ENCODE measurements at regions not wholly inside any gene's neighbourhood (a gene's known extent, or its start where the extent isn't known, plus 50 kb on each side); places are given as distances from the start of the nearest gene placed in this dataset.

DNA sequence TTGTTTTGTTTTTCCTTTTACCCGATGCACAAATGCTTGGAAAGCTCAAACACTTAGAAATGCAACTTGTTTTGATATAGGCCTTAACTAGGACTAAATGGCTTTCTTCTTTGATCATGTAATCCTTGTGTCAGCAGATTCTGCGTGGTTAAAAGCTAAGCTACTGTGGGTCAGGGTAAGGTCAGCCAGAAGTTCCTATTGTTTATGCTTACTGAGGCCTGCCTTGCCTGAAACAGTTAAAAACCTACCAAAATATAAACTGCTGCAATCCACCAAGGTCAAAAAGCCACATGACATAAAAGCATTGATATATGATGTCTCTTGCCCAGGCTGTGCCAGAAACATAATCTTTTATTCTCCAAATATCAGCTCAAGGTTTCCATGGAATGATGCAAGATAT is 223.4 kb downstream of the FAM47B start:
- TF ChIP-seq, protein P1, sequence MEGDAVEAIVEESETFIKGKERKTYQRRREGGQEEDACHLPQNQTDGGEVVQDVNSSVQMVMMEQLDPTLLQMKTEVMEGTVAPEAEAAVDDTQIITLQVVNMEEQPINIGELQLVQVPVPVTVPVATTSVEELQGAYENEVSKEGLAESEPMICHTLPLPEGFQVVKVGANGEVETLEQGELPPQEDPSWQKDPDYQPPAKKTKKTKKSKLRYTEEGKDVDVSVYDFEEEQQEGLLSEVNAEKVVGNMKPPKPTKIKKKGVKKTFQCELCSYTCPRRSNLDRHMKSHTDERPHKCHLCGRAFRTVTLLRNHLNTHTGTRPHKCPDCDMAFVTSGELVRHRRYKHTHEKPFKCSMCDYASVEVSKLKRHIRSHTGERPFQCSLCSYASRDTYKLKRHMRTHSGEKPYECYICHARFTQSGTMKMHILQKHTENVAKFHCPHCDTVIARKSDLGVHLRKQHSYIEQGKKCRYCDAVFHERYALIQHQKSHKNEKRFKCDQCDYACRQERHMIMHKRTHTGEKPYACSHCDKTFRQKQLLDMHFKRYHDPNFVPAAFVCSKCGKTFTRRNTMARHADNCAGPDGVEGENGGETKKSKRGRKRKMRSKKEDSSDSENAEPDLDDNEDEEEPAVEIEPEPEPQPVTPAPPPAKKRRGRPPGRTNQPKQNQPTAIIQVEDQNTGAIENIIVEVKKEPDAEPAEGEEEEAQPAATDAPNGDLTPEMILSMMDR (IDR thresholded peaks at IDR 0.05), result no peak
- TF ChIP-seq POLR2A (IDR thresholded peaks at IDR 0.05), result no peak
